ENCODE measurements at regions not wholly inside any gene's neighbourhood (a gene's known extent, or its start where the extent isn't known, plus 50 kb on each side); places are given as distances from the start of the nearest gene placed in this dataset.

- TF ChIP-seq ZBTB33 (CRISPR knock-in tag; IDR thresholded peaks at IDR 0.05) (no peak), POLR2A (IDR thresholded peaks at IDR 0.05; ENCODE audit: insufficient read depth in 1 of 2, low read depth in 2 of 2, low read length in 2 of 2) (no peak), ZNF639 (CRISPR knock-in tag; conservative IDR thresholded peaks at IDR 0.05) (no peak), CTCF (CRISPR knock-in tag; IDR thresholded peaks at IDR 0.05) (no peak), ZNF788 (CRISPR knock-in tag; IDR thresholded peaks at IDR 0.05; ENCODE audit: borderline replicate concordance) (no peak), KDM4B (CRISPR knock-in tag; IDR thresholded peaks at IDR 0.05) (no peak), NR2C2 (CRISPR knock-in tag; IDR thresholded peaks at IDR 0.05; ENCODE audit: borderline replicate concordance) (no peak), SNAPC4 (CRISPR knock-in tag; IDR thresholded peaks at IDR 0.05) (no peak), ZBTB3 (CRISPR knock-in tag; IDR thresholded peaks at IDR 0.05; ENCODE audit: borderline replicate concordance, low read depth) (no peak), HMG20A (CRISPR knock-in tag; IDR thresholded peaks at IDR 0.05; ENCODE audit: borderline replicate concordance) (no peak), MAX (IDR thresholded peaks at IDR 0.05) (no peak)
Observed at GRCh38 chr5:81842795-81843398, 92.0 kb upstream of the SSBP2 start.

Measured in HepG2 (cell line).